ENCODE measurements at regions not wholly inside any gene's neighbourhood (a gene's known extent, or its start where the extent isn't known, plus 50 kb on each side); places are given as distances from the start of the nearest gene placed in this dataset.
A peak's percentile ranks its signal among the peaks of the same experiment; 100 is the strongest.
"Not testable (repeated sequence)": the region's sequence is repeated elsewhere in the genome, so short reads cannot be mapped to it uniquely, and the experiment has no call there.

- DNase-seq (ENCODE audit: low read depth) = peak; percentile 26
These were observed 230.9 kb upstream of the FSIP2 start for GRCh38 chr2:185507719-185508118.

- no peak for DNase-seq (ENCODE audit: low read depth)
These were observed 228.5 kb upstream of the FSIP2 start for GRCh38 chr2:185510060-185510459.

GRCh38 chr2:185511925-185512324 is 226.7 kb upstream of the FSIP2 start:
- DNase-seq (ENCODE audit: low read depth) = no peak

- no peak for DNase-seq (ENCODE audit: low read depth)
These were observed 216.1 kb upstream of the FSIP2 start for GRCh38 chr2:185522472-185522871.

GRCh38 chr2:185524242-185524641 is 214.4 kb upstream of the FSIP2 start:
- DNase-seq (ENCODE audit: low read depth) = not testable (repeated sequence)

- DNase-seq (ENCODE audit: low read depth) = no peak
These were observed 212.4 kb upstream of the FSIP2 start for GRCh38 chr2:185526161-185526560.

- peak; percentile 13 for DNase-seq (ENCODE audit: low read depth)
These were observed 206.9 kb upstream of the FSIP2 start for GRCh38 chr2:185531721-185532120.

- no peak for DNase-seq (ENCODE audit: low read depth)
These were observed 200.9 kb upstream of the FSIP2 start for GRCh38 chr2:185537689-185538088.

- DNase-seq (ENCODE audit: low read depth) = no peak
These were observed 171.4 kb upstream of the FSIP2 start for GRCh38 chr2:185567196-185567595.

- no peak for DNase-seq (ENCODE audit: low read depth)
These were observed 170.7 kb upstream of the FSIP2 start for GRCh38 chr2:185567940-185568339.

- DNase-seq (ENCODE audit: low read depth) = no peak
These were observed 160.3 kb upstream of the FSIP2 start for GRCh38 chr2:185578322-185578721.

- DNase-seq (ENCODE audit: low read depth) = peak; percentile 93
These were observed 155.4 kb upstream of the FSIP2 start for GRCh38 chr2:185583058-185583816.

- DNase-seq (ENCODE audit: low read depth) = not testable (repeated sequence)
These were observed 153.4 kb upstream of the FSIP2 start for GRCh38 chr2:185585165-185585564.

GRCh38 chr2:185591276-185591675 is 147.3 kb upstream of the FSIP2 start:
- not testable (repeated sequence) for DNase-seq (ENCODE audit: low read depth)

- no peak for DNase-seq (ENCODE audit: low read depth)
These were observed 130.7 kb upstream of the FSIP2 start for GRCh38 chr2:185607945-185608344.

- peak; percentile 3 for DNase-seq (ENCODE audit: low read depth)
These were observed 129.8 kb upstream of the FSIP2 start for GRCh38 chr2:185608799-185609198.

GRCh38 chr2:185610301-185610700 is 128.3 kb upstream of the FSIP2 start:
- no peak for DNase-seq (ENCODE audit: low read depth)

GRCh38 chr2:185618625-185619024 is 120.0 kb upstream of the FSIP2 start:
- DNase-seq (ENCODE audit: low read depth) = peak; percentile 43

GRCh38 chr2:185625604-185626003 is 113.0 kb upstream of the FSIP2 start:
- no peak for DNase-seq (ENCODE audit: low read depth)

- peak; percentile 6 for DNase-seq (ENCODE audit: low read depth)
These were observed 109.6 kb upstream of the FSIP2 start for GRCh38 chr2:185628985-185629384.

GRCh38 chr2:185633621-185634020 is 105.0 kb upstream of the FSIP2 start:
- DNase-seq (ENCODE audit: low read depth) = no peak

GRCh38 chr2:185638771-185639170 is 99.8 kb upstream of the FSIP2 start:
- no peak for DNase-seq (ENCODE audit: low read depth)

- DNase-seq (ENCODE audit: low read depth) = no peak
These were observed 98.0 kb upstream of the FSIP2 start for GRCh38 chr2:185640588-185640987.

- DNase-seq (ENCODE audit: low read depth) = peak; percentile 8
These were observed 95.2 kb upstream of the FSIP2 start for GRCh38 chr2:185643434-185643833.
